ENCODE measurements at regions not wholly inside any gene's neighbourhood (a gene's known extent, or its start where the extent isn't known, plus 50 kb on each side); places are given as distances from the start of the nearest gene placed in this dataset.

DNA sequence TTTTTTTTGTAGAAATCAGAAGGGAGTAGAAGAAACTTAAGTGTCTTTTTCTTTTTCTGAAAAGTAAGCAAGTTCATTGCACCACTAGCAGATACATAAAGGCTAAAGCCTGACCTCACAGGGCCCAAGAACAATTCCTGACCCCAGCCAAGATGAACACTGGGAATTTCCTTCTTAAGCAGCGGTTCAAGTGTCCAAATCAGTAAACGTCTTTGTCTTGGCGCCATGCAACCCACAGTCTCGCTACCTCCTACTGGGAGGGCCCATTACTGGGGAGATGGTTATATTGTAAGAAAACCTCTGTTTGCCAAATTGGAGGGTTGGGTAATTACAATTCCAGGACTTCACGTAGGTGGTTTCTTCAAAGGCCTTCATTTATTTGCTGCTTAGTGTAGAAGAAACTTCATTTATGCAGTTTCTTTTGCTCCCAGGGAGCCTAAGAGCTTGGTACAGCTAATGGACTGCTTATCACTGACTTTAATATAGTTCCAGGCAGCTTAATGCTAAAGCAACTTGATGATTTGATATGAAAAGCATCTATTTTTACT is 58.3 kb upstream of the ADRB1 start:
- TF ChIP-seq, protein P1, sequence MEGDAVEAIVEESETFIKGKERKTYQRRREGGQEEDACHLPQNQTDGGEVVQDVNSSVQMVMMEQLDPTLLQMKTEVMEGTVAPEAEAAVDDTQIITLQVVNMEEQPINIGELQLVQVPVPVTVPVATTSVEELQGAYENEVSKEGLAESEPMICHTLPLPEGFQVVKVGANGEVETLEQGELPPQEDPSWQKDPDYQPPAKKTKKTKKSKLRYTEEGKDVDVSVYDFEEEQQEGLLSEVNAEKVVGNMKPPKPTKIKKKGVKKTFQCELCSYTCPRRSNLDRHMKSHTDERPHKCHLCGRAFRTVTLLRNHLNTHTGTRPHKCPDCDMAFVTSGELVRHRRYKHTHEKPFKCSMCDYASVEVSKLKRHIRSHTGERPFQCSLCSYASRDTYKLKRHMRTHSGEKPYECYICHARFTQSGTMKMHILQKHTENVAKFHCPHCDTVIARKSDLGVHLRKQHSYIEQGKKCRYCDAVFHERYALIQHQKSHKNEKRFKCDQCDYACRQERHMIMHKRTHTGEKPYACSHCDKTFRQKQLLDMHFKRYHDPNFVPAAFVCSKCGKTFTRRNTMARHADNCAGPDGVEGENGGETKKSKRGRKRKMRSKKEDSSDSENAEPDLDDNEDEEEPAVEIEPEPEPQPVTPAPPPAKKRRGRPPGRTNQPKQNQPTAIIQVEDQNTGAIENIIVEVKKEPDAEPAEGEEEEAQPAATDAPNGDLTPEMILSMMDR (IDR thresholded peaks at IDR 0.05 in 4 of 5, conservative IDR thresholded peaks at IDR 0.05 in 1 of 5): no peak
- TF ChIP-seq POLR2A (IDR thresholded peaks at IDR 0.05): no peak

Measured in gastrocnemius medialis (tissue), 4 donors.